Adrenal gland (tissue), 5 donors: ENCODE measurements at regions not wholly inside any gene's neighbourhood (a gene's known extent, or its start where the extent isn't known, plus 50 kb on each side); places are given as distances from the start of the nearest gene placed in this dataset.

Experiments
- CTCF ChIP-seq, 6 experiments: fragments of 450-650 bp in 4 of 6; fragments of 200-600 bp in 2 of 6; sonication (generic) in 1 of 6; IDR thresholded peaks; 1 replicate in 5 of 6; 2 replicates in 1 of 6; pipeline versions ENCODE4 v1.5.1 to v1.8.0; 2016 to 2021; ENCODE audit warnings: antibody characterized with exemption in 6 of 6, mild to moderate bottlenecking in 2 of 6, moderate library complexity in 1 of 6
- POLR2A ChIP-seq, 2 donors: fragments of 450-650 bp; IDR thresholded peaks; one replicate each; pipeline ENCODE4 v1.6.1; 2017; ENCODE audit warnings: antibody characterized with exemption in 2 of 2, mild to moderate bottlenecking in 2 of 2, moderate library complexity in 1 of 2
- donor health status: DM: no; HTN: no; CAD: no.

DNA sequence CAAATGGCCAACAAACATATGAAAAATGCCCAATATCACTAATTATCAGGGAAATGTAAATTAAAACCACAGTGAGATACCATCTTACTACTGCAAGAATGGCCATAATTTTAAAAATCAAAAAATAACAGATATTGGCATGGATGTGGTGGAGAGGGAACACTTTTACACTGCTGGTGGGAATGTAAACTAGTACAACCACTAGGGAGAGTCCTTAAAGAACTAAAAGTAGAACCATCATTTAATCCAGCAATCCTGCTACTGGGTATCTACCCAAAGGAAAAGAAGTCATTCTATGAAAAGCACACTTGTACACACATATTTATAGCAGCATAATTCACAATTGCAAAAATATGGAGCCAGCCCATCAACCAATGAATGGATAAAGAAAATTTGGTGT, 459.7 kb downstream of the GXYLT1 start:
- TF ChIP-seq CTCF (IDR thresholded peaks at IDR 0.05): peak in 3 of 6 experiments; percentile 48 to 64 (median 59)
- no peak for TF ChIP-seq POLR2A (IDR thresholded peaks at IDR 0.05)
